OCI-LY7 (cell line): ENCODE measurements at regions not wholly inside any gene's neighbourhood (a gene's known extent, or its start where the extent isn't known, plus 50 kb on each side); places are given as distances from the start of the nearest gene placed in this dataset.

ENCODE experiments used
- BruUV-seq: library from RNA; stranded (reverse); fragments of 400-500 nt; replicated peaks from 2 replicates; lab custom pipeline; 2021; lab: Mats Ljungman, UMichigan
- CTCF ChIA-PET: fragments of 300-600 bp; sonication (Branson Sonifier 250); formaldehyde crosslinking; loops from one replicate; lab custom pipeline; 2022; ENCODE audit warnings: antibody characterized with exemption; ENCODE audit not compliant: unreplicated experiment; lab: Charles Lee
- POLR2A ChIA-PET: fragments of 300-600 bp; sonication (Branson Sonifier 250); formaldehyde crosslinking; loops from one replicate; lab custom pipeline; 2022; ENCODE audit warnings: antibody characterized with exemption; lab: Charles Lee
- DNase-seq: peaks from one replicate; pipeline ENCODE4 v3.0.0-alpha.2; 2015; ENCODE audit warnings: low spot score
- H2AFZ ChIP-seq: fragments of 200-600 bp; sonication (generic), shearing (Covaris generic); 2 replicates; pipeline ENCODE4 v1.6.1; 2014; ENCODE audit warnings: mild to moderate bottlenecking, antibody characterized with exemption, low read length, moderate library complexity
- H3K27ac ChIP-seq: fragments of 200-600 bp; sonication (generic); 2 replicates; pipeline ENCODE4 v1.5.1; 2014; ENCODE audit warnings: mixed run types, low read depth, mild to moderate bottlenecking, moderate library complexity, low read length, inconsistent platforms; ENCODE audit not compliant: poor library complexity, severe bottlenecking
- H3K36me3 ChIP-seq: fragments of 200-600 bp; sonication (generic); 2 replicates; pipeline ENCODE4 v1.6.1; 2014; ENCODE audit warnings: mild to moderate bottlenecking, antibody characterized with exemption, low read length, moderate library complexity, mixed read lengths; ENCODE audit not compliant: insufficient read depth
- H3K4me1 ChIP-seq: fragments of 200-600 bp; sonication (generic); 2 replicates; pipeline ENCODE4 v1.5.1; 2014; ENCODE audit warnings: mild to moderate bottlenecking, low read length; ENCODE audit not compliant: insufficient read depth, poor library complexity, severe bottlenecking
- H3K4me2 ChIP-seq: fragments of 200-600 bp; sonication (generic); 2 replicates; pipeline ENCODE4 v1.6.1; 2014; ENCODE audit warnings: mild to moderate bottlenecking, low read length
- H3K4me3 ChIP-seq: fragments of 200-600 bp; sonication (generic); 2 replicates; pipeline ENCODE4 v1.5.1; 2014; ENCODE audit warnings: mild to moderate bottlenecking, low read depth, low read length; ENCODE audit not compliant: poor library complexity, severe bottlenecking
- H3K79me2 ChIP-seq: fragments of 200-600 bp; sonication (generic); 2 replicates; pipeline ENCODE4 v1.6.1; 2016; ENCODE audit warnings: low read depth, mild to moderate bottlenecking, low read length, moderate library complexity, mixed read lengths; ENCODE audit not compliant: insufficient read depth
- H3K9me2 ChIP-seq: fragments of 200-600 bp; sonication (generic); 2 replicates; pipeline ENCODE4 v1.6.1; 2016; ENCODE audit warnings: mild to moderate bottlenecking, low read length, mixed read lengths; ENCODE audit not compliant: insufficient read depth
- H3K9me3 ChIP-seq: fragments of 200-600 bp; sonication (generic); 2 replicates; pipeline ENCODE4 v1.6.1; 2014; ENCODE audit warnings: mild to moderate bottlenecking, mixed run types, low read length, mixed read lengths
- H4K20me1 ChIP-seq: fragments of 200-600 bp; sonication (generic); 2 replicates; pipeline ENCODE4 v1.6.1; 2014; ENCODE audit warnings: mild to moderate bottlenecking, antibody characterized with exemption, low read length, moderate library complexity, mixed read lengths; ENCODE audit not compliant: insufficient read depth
- EZH2phosphoT487 ChIP-seq: fragments of 200-600 bp; sonication (generic); IDR thresholded peaks from 2 replicates; pipeline ENCODE4 v1.6.1; 2018; ENCODE audit warnings: low read depth, borderline replicate concordance, mild to moderate bottlenecking, mixed run types, antibody characterized with exemption, low read length, moderate library complexity, mixed read lengths
- intact Hi-C: fragments of 100-400 bp; cut with micrococcal nuclease; formaldehyde crosslinking; loops from one replicate; pipeline ENCODE4 v1.10.0; 2022; ENCODE audit not compliant: unreplicated experiment
- TF ChIP-seq, protein P1 (sequence below): fragments of 200-600 bp; sonication (generic); conservative IDR thresholded peaks from 2 replicates; pipeline ENCODE4 v1.5.1; 2014; ENCODE audit warnings: mild to moderate bottlenecking, antibody characterized with exemption, low read length, moderate library complexity, mixed read lengths

- H3K9me3 ChIP-seq: no peaks in the 10 kb centered on the region
- POLR2A ChIA-PET: no interaction called here
- CTCF ChIA-PET: no interaction called here
- TF ChIP-seq EZH2phosphoT487: no peak
- TF ChIP-seq, protein P1, sequence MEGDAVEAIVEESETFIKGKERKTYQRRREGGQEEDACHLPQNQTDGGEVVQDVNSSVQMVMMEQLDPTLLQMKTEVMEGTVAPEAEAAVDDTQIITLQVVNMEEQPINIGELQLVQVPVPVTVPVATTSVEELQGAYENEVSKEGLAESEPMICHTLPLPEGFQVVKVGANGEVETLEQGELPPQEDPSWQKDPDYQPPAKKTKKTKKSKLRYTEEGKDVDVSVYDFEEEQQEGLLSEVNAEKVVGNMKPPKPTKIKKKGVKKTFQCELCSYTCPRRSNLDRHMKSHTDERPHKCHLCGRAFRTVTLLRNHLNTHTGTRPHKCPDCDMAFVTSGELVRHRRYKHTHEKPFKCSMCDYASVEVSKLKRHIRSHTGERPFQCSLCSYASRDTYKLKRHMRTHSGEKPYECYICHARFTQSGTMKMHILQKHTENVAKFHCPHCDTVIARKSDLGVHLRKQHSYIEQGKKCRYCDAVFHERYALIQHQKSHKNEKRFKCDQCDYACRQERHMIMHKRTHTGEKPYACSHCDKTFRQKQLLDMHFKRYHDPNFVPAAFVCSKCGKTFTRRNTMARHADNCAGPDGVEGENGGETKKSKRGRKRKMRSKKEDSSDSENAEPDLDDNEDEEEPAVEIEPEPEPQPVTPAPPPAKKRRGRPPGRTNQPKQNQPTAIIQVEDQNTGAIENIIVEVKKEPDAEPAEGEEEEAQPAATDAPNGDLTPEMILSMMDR: no peak
- no peaks in the 10 kb centered on the region for H3K4me1 ChIP-seq
- no peak overlapping the region for H3K4me2 ChIP-seq
- DNase-seq: no peak
- H3K79me2 ChIP-seq: no peaks in the 10 kb centered on the region
- intact Hi-C loops: no loop called here
- no peak overlapping the region for H2AFZ ChIP-seq
- no peak overlapping the region for H3K27ac ChIP-seq
- no TSS peak for BruUV-seq
- H3K4me3 ChIP-seq: no peak overlapping the region
- H3K9me2 ChIP-seq: no peaks in the 10 kb centered on the region
- no peaks in the 10 kb centered on the region for H4K20me1 ChIP-seq
- no peaks in the 10 kb centered on the region for H3K36me3 ChIP-seq
Measured at GRCh38 chr18:55159027-55159426, 199.8 kb upstream of the CCDC68 start.

- no peaks in the 10 kb centered on the region for H3K9me3 ChIP-seq
- H3K79me2 ChIP-seq: no peaks in the 10 kb centered on the region
- CTCF ChIA-PET: no interaction called here
- H3K4me1 ChIP-seq: no peaks in the 10 kb centered on the region
- TF ChIP-seq, protein P1: no peak
- TF ChIP-seq EZH2phosphoT487: no peak
- POLR2A ChIA-PET: no interaction called here
- H3K9me2 ChIP-seq: no peaks in the 10 kb centered on the region
- no peak overlapping the region for H3K4me2 ChIP-seq
- no peak overlapping the region for H3K27ac ChIP-seq
- H3K36me3 ChIP-seq: no peaks in the 10 kb centered on the region
- no TSS peak for BruUV-seq
- DNase-seq: no peak
- H2AFZ ChIP-seq: no peak overlapping the region
- intact Hi-C loops: no loop called here
- no peaks in the 10 kb centered on the region for H4K20me1 ChIP-seq
- no peak overlapping the region for H3K4me3 ChIP-seq
Measured at GRCh38 chr18:55158570-55158969, 199.3 kb upstream of the CCDC68 start.

DNA sequence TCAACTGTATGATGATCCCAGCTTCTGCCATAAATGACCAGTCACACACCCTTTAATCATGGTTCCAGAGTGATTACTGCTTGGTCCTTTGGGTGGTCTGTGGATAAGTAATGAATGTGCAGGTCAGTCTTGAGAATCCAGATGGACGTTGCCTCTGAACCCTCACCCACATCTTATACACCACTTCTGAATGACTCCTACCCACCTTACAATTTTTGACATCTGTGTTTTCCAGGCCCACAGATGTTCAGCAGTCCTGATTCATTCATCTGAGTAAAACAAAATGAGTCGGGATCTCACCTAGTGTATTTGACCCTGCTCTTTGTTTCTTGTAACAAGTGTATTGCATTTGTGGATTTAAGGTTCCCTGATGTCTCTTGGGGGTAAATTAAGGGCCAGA, 194.1 kb upstream of the CCDC68 start:
- BruUV-seq: no TSS peak
- H3K9me3 ChIP-seq: no peaks in the 10 kb centered on the region
- CTCF ChIA-PET: no interaction called here
- POLR2A ChIA-PET: no interaction called here
- TF ChIP-seq, protein P1: no peak
- no peak for TF ChIP-seq EZH2phosphoT487
- H3K36me3 ChIP-seq: no peaks in the 10 kb centered on the region
- no peak for DNase-seq
- H3K9me2 ChIP-seq: no peaks in the 10 kb centered on the region
- H3K4me3 ChIP-seq: no peak overlapping the region
- no peak overlapping the region for H3K4me2 ChIP-seq
- H2AFZ ChIP-seq: no peak overlapping the region
- no peak overlapping the region for H3K27ac ChIP-seq
- intact Hi-C loops: no loop called here
- no peaks in the 10 kb centered on the region for H3K79me2 ChIP-seq
- no peaks in the 10 kb centered on the region for H4K20me1 ChIP-seq
- H3K4me1 ChIP-seq: no peaks in the 10 kb centered on the region
